GM12878 (cell line): ENCODE measurements at regions not wholly inside any gene's neighbourhood (a gene's known extent, or its start where the extent isn't known, plus 50 kb on each side); places are given as distances from the start of the nearest gene placed in this dataset.

Source experiments
- TF ChIP-seq, protein P1 (sequence below): fragments of 450-650 bp; IDR thresholded peaks from 2 replicates; pipeline ENCODE4 v1.6.1; 2016; ENCODE audit warnings: mild to moderate bottlenecking, moderate library complexity, borderline replicate concordance
- TF ChIP-seq, protein P2 (sequence below): fragments of 150-350 bp; IDR thresholded peaks from 2 replicates; pipeline ENCODE4 v1.6.1; 2016; ENCODE audit warnings: low read depth, low read length
- TF ChIP-seq, protein P3 (sequence below): fragments of 450-650 bp; formaldehyde crosslinking; IDR thresholded peaks from 2 replicates; pipeline ENCODE4 v1.5.0; 2022; ENCODE audit warnings: mild to moderate bottlenecking, missing genetic modification characterization

DNA sequence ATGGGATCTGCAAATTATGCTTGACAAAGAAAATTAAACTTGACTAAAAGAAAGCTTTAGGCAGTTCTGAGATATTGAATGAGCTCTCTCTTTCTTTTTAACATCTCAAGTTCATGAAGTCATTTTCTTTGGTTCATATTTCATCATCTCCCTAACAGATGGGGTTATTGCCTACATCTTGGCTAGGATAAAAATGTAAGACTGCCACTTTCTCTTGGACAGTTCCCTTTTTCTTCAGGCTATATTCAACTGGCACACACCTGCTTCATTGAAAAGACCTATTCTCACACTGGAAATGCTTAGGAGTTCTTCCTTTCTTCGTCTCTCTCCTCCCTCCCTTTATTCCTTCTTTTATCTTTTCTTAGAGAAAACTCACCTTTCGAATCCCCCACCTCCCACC, 355.9 kb upstream of the SEL1L start (continued):
- TF ChIP-seq, protein P1, sequence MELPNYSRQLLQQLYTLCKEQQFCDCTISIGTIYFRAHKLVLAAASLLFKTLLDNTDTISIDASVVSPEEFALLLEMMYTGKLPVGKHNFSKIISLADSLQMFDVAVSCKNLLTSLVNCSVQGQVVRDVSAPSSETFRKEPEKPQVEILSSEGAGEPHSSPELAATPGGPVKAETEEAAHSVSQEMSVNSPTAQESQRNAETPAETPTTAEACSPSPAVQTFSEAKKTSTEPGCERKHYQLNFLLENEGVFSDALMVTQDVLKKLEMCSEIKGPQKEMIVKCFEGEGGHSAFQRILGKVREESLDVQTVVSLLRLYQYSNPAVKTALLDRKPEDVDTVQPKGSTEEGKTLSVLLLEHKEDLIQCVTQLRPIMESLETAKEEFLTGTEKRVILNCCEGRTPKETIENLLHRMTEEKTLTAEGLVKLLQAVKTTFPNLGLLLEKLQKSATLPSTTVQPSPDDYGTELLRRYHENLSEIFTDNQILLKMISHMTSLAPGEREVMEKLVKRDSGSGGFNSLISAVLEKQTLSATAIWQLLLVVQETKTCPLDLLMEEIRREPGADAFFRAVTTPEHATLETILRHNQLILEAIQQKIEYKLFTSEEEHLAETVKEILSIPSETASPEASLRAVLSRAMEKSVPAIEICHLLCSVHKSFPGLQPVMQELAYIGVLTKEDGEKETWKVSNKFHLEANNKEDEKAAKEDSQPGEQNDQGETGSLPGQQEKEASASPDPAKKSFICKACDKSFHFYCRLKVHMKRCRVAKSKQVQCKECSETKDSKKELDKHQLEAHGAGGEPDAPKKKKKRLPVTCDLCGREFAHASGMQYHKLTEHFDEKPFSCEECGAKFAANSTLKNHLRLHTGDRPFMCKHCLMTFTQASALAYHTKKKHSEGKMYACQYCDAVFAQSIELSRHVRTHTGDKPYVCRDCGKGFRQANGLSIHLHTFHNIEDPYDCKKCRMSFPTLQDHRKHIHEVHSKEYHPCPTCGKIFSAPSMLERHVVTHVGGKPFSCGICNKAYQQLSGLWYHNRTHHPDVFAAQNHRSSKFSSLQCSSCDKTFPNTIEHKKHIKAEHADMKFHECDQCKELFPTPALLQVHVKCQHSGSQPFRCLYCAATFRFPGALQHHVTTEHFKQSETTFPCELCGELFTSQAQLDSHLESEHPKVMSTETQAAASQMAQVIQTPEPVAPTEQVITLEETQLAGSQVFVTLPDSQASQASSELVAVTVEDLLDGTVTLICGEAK = no peak
- TF ChIP-seq, protein P2, sequence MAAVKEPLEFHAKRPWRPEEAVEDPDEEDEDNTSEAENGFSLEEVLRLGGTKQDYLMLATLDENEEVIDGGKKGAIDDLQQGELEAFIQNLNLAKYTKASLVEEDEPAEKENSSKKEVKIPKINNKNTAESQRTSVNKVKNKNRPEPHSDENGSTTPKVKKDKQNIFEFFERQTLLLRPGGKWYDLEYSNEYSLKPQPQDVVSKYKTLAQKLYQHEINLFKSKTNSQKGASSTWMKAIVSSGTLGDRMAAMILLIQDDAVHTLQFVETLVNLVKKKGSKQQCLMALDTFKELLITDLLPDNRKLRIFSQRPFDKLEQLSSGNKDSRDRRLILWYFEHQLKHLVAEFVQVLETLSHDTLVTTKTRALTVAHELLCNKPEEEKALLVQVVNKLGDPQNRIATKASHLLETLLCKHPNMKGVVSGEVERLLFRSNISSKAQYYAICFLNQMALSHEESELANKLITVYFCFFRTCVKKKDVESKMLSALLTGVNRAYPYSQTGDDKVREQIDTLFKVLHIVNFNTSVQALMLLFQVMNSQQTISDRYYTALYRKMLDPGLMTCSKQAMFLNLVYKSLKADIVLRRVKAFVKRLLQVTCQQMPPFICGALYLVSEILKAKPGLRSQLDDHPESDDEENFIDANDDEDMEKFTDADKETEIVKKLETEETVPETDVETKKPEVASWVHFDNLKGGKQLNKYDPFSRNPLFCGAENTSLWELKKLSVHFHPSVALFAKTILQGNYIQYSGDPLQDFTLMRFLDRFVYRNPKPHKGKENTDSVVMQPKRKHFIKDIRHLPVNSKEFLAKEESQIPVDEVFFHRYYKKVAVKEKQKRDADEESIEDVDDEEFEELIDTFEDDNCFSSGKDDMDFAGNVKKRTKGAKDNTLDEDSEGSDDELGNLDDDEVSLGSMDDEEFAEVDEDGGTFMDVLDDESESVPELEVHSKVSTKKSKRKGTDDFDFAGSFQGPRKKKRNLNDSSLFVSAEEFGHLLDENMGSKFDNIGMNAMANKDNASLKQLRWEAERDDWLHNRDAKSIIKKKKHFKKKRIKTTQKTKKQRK = no peak
- TF ChIP-seq, protein P3, sequence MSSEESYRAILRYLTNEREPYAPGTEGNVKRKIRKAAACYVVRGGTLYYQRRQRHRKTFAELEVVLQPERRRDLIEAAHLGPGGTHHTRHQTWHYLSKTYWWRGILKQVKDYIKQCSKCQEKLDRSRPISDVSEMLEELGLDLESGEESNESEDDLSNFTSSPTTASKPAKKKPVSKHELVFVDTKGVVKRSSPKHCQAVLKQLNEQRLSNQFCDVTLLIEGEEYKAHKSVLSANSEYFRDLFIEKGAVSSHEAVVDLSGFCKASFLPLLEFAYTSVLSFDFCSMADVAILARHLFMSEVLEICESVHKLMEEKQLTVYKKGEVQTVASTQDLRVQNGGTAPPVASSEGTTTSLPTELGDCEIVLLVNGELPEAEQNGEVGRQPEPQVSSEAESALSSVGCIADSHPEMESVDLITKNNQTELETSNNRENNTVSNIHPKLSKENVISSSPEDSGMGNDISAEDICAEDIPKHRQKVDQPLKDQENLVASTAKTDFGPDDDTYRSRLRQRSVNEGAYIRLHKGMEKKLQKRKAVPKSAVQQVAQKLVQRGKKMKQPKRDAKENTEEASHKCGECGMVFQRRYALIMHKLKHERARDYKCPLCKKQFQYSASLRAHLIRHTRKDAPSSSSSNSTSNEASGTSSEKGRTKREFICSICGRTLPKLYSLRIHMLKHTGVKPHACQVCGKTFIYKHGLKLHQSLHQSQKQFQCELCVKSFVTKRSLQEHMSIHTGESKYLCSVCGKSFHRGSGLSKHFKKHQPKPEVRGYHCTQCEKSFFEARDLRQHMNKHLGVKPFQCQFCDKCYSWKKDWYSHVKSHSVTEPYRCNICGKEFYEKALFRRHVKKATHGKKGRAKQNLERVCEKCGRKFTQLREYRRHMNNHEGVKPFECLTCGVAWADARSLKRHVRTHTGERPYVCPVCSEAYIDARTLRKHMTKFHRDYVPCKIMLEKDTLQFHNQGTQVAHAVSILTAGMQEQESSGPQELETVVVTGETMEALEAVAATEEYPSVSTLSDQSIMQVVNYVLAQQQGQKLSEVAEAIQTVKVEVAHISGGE (CRISPR knock-in tag) = no peak
- TF ChIP-seq, all 136 proteins: peak for 0
